C4-2B (cell line): ENCODE measurements at regions not wholly inside any gene's neighbourhood (a gene's known extent, or its start where the extent isn't known, plus 50 kb on each side); places are given as distances from the start of the nearest gene placed in this dataset.

Source experiments
- ZFX ChIP-seq: fragments of 450-650 bp; IDR thresholded peaks from 2 replicates; pipeline ENCODE4 v1.6.1; 2017
- TF ChIP-seq, protein P1 (sequence below): fragments of 450-650 bp; conservative IDR thresholded peaks from 2 replicates; pipeline ENCODE4 v1.5.1; 2017; ENCODE audit warnings: mild to moderate bottlenecking

DNA sequence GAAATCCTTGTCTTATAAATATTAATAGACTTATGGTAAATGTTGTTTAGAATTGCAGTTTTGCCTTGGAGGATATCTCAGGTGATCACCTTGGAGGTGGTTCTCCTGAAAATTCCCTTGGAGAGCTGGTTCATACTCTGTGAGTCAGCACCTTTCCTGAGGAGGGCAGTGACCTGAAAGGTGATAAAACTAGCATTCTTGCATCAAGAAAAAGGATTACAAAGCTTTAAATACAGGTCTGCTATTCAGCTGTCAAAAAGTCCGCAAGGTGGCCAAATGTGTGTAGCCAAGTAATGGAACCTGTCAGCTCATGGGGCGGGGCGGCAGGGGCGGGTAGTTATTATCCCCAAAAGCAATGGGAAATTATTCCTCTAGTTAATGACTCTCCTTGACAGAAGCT, 52.8 kb upstream of the EDARADD start:
- TF ChIP-seq, protein P1, sequence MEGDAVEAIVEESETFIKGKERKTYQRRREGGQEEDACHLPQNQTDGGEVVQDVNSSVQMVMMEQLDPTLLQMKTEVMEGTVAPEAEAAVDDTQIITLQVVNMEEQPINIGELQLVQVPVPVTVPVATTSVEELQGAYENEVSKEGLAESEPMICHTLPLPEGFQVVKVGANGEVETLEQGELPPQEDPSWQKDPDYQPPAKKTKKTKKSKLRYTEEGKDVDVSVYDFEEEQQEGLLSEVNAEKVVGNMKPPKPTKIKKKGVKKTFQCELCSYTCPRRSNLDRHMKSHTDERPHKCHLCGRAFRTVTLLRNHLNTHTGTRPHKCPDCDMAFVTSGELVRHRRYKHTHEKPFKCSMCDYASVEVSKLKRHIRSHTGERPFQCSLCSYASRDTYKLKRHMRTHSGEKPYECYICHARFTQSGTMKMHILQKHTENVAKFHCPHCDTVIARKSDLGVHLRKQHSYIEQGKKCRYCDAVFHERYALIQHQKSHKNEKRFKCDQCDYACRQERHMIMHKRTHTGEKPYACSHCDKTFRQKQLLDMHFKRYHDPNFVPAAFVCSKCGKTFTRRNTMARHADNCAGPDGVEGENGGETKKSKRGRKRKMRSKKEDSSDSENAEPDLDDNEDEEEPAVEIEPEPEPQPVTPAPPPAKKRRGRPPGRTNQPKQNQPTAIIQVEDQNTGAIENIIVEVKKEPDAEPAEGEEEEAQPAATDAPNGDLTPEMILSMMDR = no peak
- no peak for TF ChIP-seq ZFX
